HEK293 (cell line): ENCODE measurements at regions not wholly inside any gene's neighbourhood (a gene's known extent, or its start where the extent isn't known, plus 50 kb on each side); places are given as distances from the start of the nearest gene placed in this dataset.

ENCODE experiments used
- CTCF ChIA-PET: fragments of 350-600 bp; formaldehyde crosslinking; extraction: SDS; loops from one replicate; lab custom pipeline; 2021; ENCODE audit warnings: antibody characterized with exemption; lab: Yijun Ruan, JAX
- POLR2A ChIA-PET: fragments of 300-600 bp; formaldehyde crosslinking; extraction: SDS; loops from one replicate; lab custom pipeline; 2020; ENCODE audit warnings: antibody characterized with exemption, inconsistent platforms; lab: Yijun Ruan, JAX
- H3K27ac ChIP-seq: fragments of 200-500 bp; sonication (Bioruptor generic); 2 replicates; pipeline ENCODE4 v1.5.1; 2014; ENCODE audit warnings: low read depth, low read length, control low read depth, inconsistent platforms; ENCODE audit errors: extremely low read depth
- H3K36me3 ChIP-seq, 2 experiments: fragments of 200-500 bp in 1 of 2; sonication (Bioruptor generic) in 1 of 2; 1 replicate in 1 of 2; 2 replicates in 1 of 2; pipeline ENCODE4 v1.5.1; 2014 to 2017; ENCODE audit warnings: inconsistent platforms in 2 of 2, low read length in 2 of 2; ENCODE audit not compliant: control insufficient read depth in 2 of 2, insufficient read depth in 1 of 2
- H3K4me1 ChIP-seq: fragments of 200-500 bp; sonication (Bioruptor generic); 2 replicates; pipeline ENCODE4 v1.5.1; 2014; ENCODE audit warnings: mild to moderate bottlenecking, low read length, inconsistent platforms; ENCODE audit not compliant: control insufficient read depth, insufficient read depth
- H3K4me3 ChIP-seq: 2 replicates; pipeline ENCODE4 v1.5.1; 2011; ENCODE audit warnings: low read depth, mild to moderate bottlenecking, control low read depth, low read length, moderate library complexity
- H3K9me3 ChIP-seq: fragments of 200-500 bp; sonication (Bioruptor generic); 2 replicates; pipeline ENCODE4 v1.5.1; 2014; ENCODE audit warnings: low read depth, low read length, inconsistent platforms; ENCODE audit not compliant: control insufficient read depth, insufficient read depth
- MYNN ChIP-seq: fragments of 450-650 bp; formaldehyde crosslinking; IDR thresholded peaks from 2 replicates; pipeline ENCODE4 v1.5.1; 2016; ENCODE audit warnings: missing biosample characterization, missing genetic modification characterization, borderline replicate concordance
- SCRT1 ChIP-seq: fragments of 450-650 bp; formaldehyde crosslinking; IDR thresholded peaks from 2 replicates; pipeline ENCODE4 v1.5.1; 2016; ENCODE audit warnings: missing biosample characterization, missing genetic modification characterization, borderline replicate concordance
- ZNF114 ChIP-seq: fragments of 450-650 bp; formaldehyde crosslinking; IDR thresholded peaks from 2 replicates; pipeline ENCODE4 v1.5.0; 2017; ENCODE audit warnings: missing biosample characterization, missing genetic modification characterization
- ZNF121 ChIP-seq: fragments of 450-650 bp; formaldehyde crosslinking; IDR thresholded peaks from 2 replicates; pipeline ENCODE4 v1.5.1; 2016; ENCODE audit warnings: missing biosample characterization, missing genetic modification characterization
- ZNF23 ChIP-seq: fragments of 450-650 bp; formaldehyde crosslinking; IDR thresholded peaks from 2 replicates; pipeline ENCODE4 v1.5.1; 2016; ENCODE audit warnings: missing biosample characterization, missing genetic modification characterization, borderline replicate concordance
- ZNF341 ChIP-seq: fragments of 450-650 bp; formaldehyde crosslinking; IDR thresholded peaks from 2 replicates; pipeline ENCODE4; 2016; ENCODE audit warnings: low read depth, missing biosample characterization, missing genetic modification characterization
- ZNF596 ChIP-seq: fragments of 450-650 bp; IDR thresholded peaks from 2 replicates; pipeline ENCODE4 v1.5.0; 2018; ENCODE audit warnings: missing biosample characterization, mild to moderate bottlenecking, missing genetic modification characterization, moderate library complexity
- ZNF626 ChIP-seq: fragments of 450-650 bp; sonication (Bioruptor Pico); formaldehyde crosslinking; IDR thresholded peaks from 2 replicates; pipeline ENCODE4 v1.5.1; 2018; ENCODE audit warnings: missing biosample characterization, missing genetic modification characterization, inconsistent platforms
- ZXDB ChIP-seq: fragments of 450-650 bp; formaldehyde crosslinking; IDR thresholded peaks from 2 replicates; pipeline ENCODE4 v1.5.1; 2016; ENCODE audit warnings: missing biosample characterization, missing genetic modification characterization
- TF ChIP-seq, protein P1 (sequence below): fragments of 450-650 bp; formaldehyde crosslinking; IDR thresholded peaks from 2 replicates; pipeline ENCODE4 v1.5.1; 2016; ENCODE audit warnings: missing biosample characterization, missing genetic modification characterization
- TF ChIP-seq, protein P2 (sequence below): fragments of 450-650 bp; formaldehyde crosslinking; IDR thresholded peaks from 2 replicates; pipeline ENCODE4 v1.5.1; 2016; ENCODE audit warnings: missing biosample characterization, missing genetic modification characterization
- TF ChIP-seq, protein P3 (sequence below): fragments of 450-650 bp; formaldehyde crosslinking; IDR thresholded peaks from 2 replicates; pipeline ENCODE4 v1.5.1; 2016; ENCODE audit warnings: missing biosample characterization, missing genetic modification characterization
- TF ChIP-seq, protein P4 (sequence below): fragments of 450-650 bp; formaldehyde crosslinking; IDR thresholded peaks from 2 replicates; pipeline ENCODE4 v1.5.1; 2016; ENCODE audit warnings: missing biosample characterization, missing genetic modification characterization
- TF ChIP-seq, protein P5 (sequence below): fragments of 450-650 bp; formaldehyde crosslinking; IDR thresholded peaks from 2 replicates; pipeline ENCODE4 v1.5.1; 2016; ENCODE audit warnings: missing biosample characterization, missing genetic modification characterization, borderline replicate concordance

DNA sequence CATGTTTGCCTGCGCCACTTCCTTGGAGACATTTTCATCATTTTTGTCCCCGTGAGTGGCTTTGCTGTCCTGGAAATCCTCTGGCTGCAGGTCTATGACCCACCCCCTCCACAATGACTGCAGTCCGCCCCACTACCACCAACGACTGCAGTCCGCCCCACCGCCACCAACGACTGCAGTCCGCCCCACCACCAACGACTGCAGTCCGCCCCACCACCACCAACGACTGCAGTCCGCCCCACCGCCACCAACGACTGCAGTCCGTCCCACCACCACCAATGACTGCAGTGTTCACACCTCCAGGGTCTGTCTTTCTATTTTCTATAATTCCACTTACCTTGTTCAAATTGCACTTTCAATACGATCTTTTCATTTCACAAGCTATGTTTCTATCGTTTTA is 820.7 kb upstream of the SALL3 start (continued):
- TF ChIP-seq, protein P1, sequence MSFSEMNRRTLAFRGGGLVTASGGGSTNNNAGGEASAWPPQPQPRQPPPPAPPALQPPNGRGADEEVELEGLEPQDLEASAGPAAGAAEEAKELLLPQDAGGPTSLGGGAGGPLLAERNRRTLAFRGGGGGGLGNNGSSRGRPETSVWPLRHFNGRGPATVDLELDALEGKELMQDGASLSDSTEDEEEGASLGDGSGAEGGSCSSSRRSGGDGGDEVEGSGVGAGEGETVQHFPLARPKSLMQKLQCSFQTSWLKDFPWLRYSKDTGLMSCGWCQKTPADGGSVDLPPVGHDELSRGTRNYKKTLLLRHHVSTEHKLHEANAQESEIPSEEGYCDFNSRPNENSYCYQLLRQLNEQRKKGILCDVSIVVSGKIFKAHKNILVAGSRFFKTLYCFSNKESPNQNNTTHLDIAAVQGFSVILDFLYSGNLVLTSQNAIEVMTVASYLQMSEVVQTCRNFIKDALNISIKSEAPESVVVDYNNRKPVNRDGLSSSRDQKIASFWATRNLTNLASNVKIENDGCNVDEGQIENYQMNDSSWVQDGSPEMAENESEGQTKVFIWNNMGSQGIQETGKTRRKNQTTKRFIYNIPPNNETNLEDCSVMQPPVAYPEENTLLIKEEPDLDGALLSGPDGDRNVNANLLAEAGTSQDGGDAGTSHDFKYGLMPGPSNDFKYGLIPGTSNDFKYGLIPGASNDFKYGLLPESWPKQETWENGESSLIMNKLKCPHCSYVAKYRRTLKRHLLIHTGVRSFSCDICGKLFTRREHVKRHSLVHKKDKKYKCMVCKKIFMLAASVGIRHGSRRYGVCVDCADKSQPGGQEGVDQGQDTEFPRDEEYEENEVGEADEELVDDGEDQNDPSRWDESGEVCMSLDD (tag by site-specific recombination): no peak
- TF ChIP-seq ZNF114: no peak
- TF ChIP-seq, protein P2, sequence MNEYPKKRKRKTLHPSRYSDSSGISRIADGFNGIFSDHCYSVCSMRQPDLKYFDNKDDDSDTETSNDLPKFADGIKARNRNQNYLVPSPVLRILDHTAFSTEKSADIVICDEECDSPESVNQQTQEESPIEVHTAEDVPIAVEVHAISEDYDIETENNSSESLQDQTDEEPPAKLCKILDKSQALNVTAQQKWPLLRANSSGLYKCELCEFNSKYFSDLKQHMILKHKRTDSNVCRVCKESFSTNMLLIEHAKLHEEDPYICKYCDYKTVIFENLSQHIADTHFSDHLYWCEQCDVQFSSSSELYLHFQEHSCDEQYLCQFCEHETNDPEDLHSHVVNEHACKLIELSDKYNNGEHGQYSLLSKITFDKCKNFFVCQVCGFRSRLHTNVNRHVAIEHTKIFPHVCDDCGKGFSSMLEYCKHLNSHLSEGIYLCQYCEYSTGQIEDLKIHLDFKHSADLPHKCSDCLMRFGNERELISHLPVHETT (tag by site-specific recombination): no peak
- TF ChIP-seq ZNF596 (tag by site-specific recombination): no peak
- TF ChIP-seq, protein P3, sequence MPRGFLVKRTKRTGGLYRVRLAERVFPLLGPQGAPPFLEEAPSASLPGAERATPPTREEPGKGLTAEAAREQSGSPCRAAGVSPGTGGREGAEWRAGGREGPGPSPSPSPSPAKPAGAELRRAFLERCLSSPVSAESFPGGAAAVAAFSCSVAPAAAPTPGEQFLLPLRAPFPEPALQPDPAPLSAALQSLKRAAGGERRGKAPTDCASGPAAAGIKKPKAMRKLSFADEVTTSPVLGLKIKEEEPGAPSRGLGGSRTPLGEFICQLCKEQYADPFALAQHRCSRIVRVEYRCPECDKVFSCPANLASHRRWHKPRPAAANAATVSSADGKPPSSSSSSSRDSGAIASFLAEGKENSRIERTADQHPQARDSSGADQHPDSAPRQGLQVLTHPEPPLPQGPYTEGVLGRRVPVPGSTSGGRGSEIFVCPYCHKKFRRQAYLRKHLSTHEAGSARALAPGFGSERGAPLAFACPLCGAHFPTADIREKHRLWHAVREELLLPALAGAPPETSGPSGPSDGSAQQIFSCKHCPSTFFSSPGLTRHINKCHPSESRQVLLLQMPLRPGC (tag by site-specific recombination): no peak
- TF ChIP-seq, protein P4, sequence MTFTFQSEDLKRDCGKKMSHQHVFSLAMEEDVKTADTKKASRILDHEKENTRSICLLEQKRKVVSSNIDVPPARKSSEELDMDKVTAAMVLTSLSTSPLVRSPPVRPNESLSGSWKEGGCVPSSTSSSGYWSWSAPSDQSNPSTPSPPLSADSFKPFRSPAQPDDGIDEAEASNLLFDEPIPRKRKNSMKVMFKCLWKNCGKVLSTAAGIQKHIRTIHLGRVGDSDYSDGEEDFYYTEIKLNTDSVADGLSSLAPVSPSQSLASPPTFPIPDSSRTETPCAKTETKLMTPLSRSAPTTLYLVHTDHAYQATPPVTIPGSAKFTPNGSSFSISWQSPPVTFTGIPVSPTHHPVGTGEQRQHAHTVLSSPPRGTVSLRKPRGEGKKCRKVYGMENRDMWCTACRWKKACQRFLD (tag by site-specific recombination): no peak
- TF ChIP-seq MYNN (tag by site-specific recombination): no peak
- no peak for TF ChIP-seq ZNF341 (tag by site-specific recombination)
- TF ChIP-seq ZXDB: no peak
- TF ChIP-seq, protein P5, sequence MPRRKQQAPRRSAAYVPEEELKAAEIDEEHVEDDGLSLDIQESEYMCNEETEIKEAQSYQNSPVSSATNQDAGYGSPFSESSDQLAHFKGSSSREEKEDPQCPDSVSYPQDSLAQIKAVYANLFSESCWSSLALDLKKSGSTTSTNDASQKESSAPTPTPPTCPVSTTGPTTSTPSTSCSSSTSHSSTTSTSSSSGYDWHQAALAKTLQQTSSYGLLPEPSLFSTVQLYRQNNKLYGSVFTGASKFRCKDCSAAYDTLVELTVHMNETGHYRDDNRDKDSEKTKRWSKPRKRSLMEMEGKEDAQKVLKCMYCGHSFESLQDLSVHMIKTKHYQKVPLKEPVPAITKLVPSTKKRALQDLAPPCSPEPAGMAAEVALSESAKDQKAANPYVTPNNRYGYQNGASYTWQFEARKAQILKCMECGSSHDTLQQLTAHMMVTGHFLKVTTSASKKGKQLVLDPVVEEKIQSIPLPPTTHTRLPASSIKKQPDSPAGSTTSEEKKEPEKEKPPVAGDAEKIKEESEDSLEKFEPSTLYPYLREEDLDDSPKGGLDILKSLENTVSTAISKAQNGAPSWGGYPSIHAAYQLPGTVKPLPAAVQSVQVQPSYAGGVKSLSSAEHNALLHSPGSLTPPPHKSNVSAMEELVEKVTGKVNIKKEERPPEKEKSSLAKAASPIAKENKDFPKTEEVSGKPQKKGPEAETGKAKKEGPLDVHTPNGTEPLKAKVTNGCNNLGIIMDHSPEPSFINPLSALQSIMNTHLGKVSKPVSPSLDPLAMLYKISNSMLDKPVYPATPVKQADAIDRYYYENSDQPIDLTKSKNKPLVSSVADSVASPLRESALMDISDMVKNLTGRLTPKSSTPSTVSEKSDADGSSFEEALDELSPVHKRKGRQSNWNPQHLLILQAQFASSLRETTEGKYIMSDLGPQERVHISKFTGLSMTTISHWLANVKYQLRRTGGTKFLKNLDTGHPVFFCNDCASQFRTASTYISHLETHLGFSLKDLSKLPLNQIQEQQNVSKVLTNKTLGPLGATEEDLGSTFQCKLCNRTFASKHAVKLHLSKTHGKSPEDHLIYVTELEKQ: no peak

DNA sequence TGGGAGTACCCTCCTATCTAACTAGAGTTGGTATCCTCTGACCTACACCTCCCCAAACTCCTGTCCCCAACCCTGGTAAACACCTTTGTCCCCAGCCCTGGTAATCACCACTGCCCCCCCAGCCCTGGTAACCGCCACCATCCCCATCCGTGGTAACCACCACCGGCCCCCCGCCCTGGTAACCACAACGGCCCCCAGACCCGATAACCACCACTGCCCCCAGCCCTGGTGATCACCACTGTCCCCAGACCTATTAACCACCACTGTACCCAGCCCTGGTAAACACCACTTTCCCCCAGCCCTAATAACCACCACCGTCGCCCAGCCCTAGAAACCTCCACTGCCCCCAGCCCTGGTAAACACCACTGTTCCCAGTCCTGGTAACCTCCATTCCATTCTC is 820.2 kb upstream of the SALL3 start:
- no peak overlapping the region for H3K4me3 ChIP-seq
- no peaks in the 10 kb centered on the region for H3K36me3 ChIP-seq
- no peaks in the 10 kb centered on the region for H3K9me3 ChIP-seq
- H3K4me1 ChIP-seq: peaks cover 6% of the 10 kb centered on the region
- ChIA-PET POLR2A (no interaction called here), CTCF (interaction anchor here (0.9 kb wide), 1 partner anchor 10 kb away, joined by 3 read pairs; no protein-coding TSS in a partner anchor)
- TF ChIP-seq ZNF121 (tag by site-specific recombination): no peak
- no peak for TF ChIP-seq ZXDB
- TF ChIP-seq, all 188 proteins: peak for 0
- H3K27ac ChIP-seq: no peak overlapping the region

DNA sequence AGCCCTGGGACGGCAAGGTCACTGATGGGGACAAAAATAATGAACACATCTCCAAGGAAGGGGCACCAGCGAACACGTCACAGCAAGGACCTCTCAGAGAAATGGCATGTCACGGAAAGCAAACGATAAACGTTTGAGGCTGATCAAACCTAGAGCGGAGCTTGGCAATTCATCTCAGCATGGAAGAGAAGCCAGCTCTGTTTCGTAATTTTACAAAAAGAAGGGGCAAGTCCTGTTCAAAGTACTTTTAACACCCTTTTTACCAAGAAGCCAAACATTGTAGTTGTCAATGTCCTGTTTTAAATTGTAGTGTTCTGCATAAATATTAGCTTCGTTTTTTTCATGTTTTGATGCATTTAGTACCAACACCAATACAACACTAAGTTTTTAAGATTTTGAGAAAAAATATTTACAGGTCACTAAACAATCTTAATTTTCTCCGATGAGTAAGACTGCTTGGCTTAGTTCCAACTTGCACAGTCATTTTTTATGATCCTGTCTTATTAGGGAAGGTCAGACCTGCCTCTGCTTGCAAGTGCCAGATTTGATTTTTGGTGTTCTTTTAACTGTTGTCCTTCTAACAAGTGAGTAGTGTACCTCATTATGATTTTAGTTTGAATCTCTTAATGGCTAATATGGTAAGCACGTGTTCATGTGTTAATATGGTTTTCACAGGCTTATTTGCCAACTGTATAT is 818.5 kb upstream of the SALL3 start:
- H3K4me1 ChIP-seq: peaks cover 6% of the 10 kb centered on the region
- TF ChIP-seq ZNF23 (tag by site-specific recombination) (no peak), SCRT1 (tag by site-specific recombination) (no peak), ZNF626 (no peak)
- TF ChIP-seq, all 188 proteins: peak for 0
- ChIA-PET POLR2A (no interaction called here), CTCF (interaction anchor here (1.0 to 1.4 kb wide), 2 partner anchors 10 to 32 kb away, joined by 3 to 4 read pairs; no protein-coding TSS in a partner anchor)
- no peak overlapping the region for H3K4me3 ChIP-seq
- no peak overlapping the region for H3K27ac ChIP-seq
- no peaks in the 10 kb centered on the region for H3K36me3 ChIP-seq
- H3K9me3 ChIP-seq: no peaks in the 10 kb centered on the region
